Lung (tissue), 11 donors: ENCODE measurements at regions not wholly inside any gene's neighbourhood (a gene's known extent, or its start where the extent isn't known, plus 50 kb on each side); places are given as distances from the start of the nearest gene placed in this dataset.

ENCODE experiments used
- ATAC-seq: fragments of 200-7000 bp; cut with Tn5 transposase; one replicate; pipeline ENCODE4 v1.9.1; 2020; ENCODE audit warnings: moderate number of reproducible peaks; ENCODE audit not compliant: insufficient read depth, low FRiP score
- DNase-seq, 3 donors: peaks; one replicate each; pipeline ENCODE4 v3.0.0-alpha.2; 2013 to 2017
- H3K27ac ChIP-seq, 2 donors: one replicate each; pipeline ENCODE4 v1.5.1; 2013; ENCODE audit warnings: mild to moderate bottlenecking in 2 of 2, moderate library complexity in 2 of 2, control low read depth in 1 of 2, inconsistent platforms in 1 of 2, low read depth in 1 of 2, low read length in 1 of 2
- H3K27me3 ChIP-seq, 3 donors: one replicate each; pipeline ENCODE4 v1.5.1; 2013; ENCODE audit warnings: low read length in 2 of 3; ENCODE audit not compliant: control insufficient read depth in 3 of 3, insufficient read depth in 3 of 3
- H3K36me3 ChIP-seq, 4 donors: one replicate each; pipeline ENCODE4 v1.5.1; 2013; ENCODE audit warnings: low read length in 4 of 4, mild to moderate bottlenecking in 1 of 4, moderate library complexity in 1 of 4; ENCODE audit not compliant: control insufficient read depth in 4 of 4, insufficient read depth in 4 of 4
- H3K4me1 ChIP-seq, 5 donors: one replicate each; pipeline ENCODE4 v1.5.1; 2013; ENCODE audit warnings: low read length in 5 of 5, mild to moderate bottlenecking in 2 of 5, moderate library complexity in 1 of 5; ENCODE audit not compliant: control insufficient read depth in 5 of 5, insufficient read depth in 5 of 5
- H3K4me3 ChIP-seq: one replicate; pipeline ENCODE4 v1.5.1; 2013; ENCODE audit warnings: mild to moderate bottlenecking, control low read depth, moderate library complexity
- H3K9ac ChIP-seq, 2 donors: one replicate each; pipeline ENCODE4 v1.5.1; 2013; ENCODE audit warnings: low read length in 2 of 2, control low read depth in 1 of 2; ENCODE audit not compliant: insufficient read depth in 1 of 2
- H3K9me3 ChIP-seq, 4 donors: one replicate each; pipeline ENCODE4 v1.5.1; 2013; ENCODE audit warnings: low read length in 3 of 4, mild to moderate bottlenecking in 1 of 4, moderate library complexity in 1 of 4; ENCODE audit not compliant: control insufficient read depth in 4 of 4, insufficient read depth in 3 of 4
- CTCF ChIP-seq: IDR thresholded peaks from 2 replicates; pipeline ENCODE4 v1.5.1; 2012; ENCODE audit warnings: mild to moderate bottlenecking; ENCODE audit errors: control extremely low read depth, extremely low read depth
- WGBS, 2 donors: extraction: QIAGEN DNeasy Blood & Tissue Kit; methylation state at CpG; one replicate each; pipeline ENCODE4 v1.1.7; 2013; 5-methylcytosine and 5-hydroxymethylcytosine counted together
- donor health status: control.
- donor health status: control.
- donor health status: Bipolar disorder and iron deficiency.
- donor health status: healthy.
- donor health status: DM: yes; HTN: yes; CAD: no.

- TF ChIP-seq CTCF, result no peak
- 34 to 48% methylated on average over 1 of the region's 1 CpG for WGBS, 2 donors
- Histone ChIP-seq H3K4me1 (peaks cover 0 to 2% (median 0%) of the 10 kb centered on the region in 5 donors), H3K27me3 (no peaks in the 10 kb centered on the region), H3K27ac (no peak overlapping the region), H3K9ac (no peak overlapping the region), H3K4me3 (no peak overlapping the region), H3K9me3 (no peaks in the 10 kb centered on the region), H3K36me3 (no peaks in the 10 kb centered on the region)
- DNase-seq, result peak; percentile 23 to 63 (median 41)
- no peak for ATAC-seq
These were observed 838.4 kb downstream of the DHX35 start for GRCh38 chr20:39800548-39800947.

- Histone ChIP-seq H3K36me3 (no peaks in the 10 kb centered on the region), H3K4me1 (peaks cover 0 to 3% (median 0%) of the 10 kb centered on the region in 5 donors), H3K9ac (no peak overlapping the region), H3K4me3 (no peak overlapping the region), H3K27me3 (no peaks in the 10 kb centered on the region), H3K27ac (no peak overlapping the region), H3K9me3 (no peaks in the 10 kb centered on the region)
- TF ChIP-seq CTCF, result no peak
- DNase-seq (no peak), ATAC-seq (no peak)
- WGBS, 2 donors, result 79 to 80% methylated on average over 2 of the region's 2 CpGs
These were observed 838.0 kb downstream of the DHX35 start for GRCh38 chr20:39800111-39800510.

GRCh38 chr20:39799366-39799965 lies 837.3 kb downstream of the DHX35 start:
- Histone ChIP-seq H3K9me3 (no peaks in the 10 kb centered on the region), H3K36me3 (no peaks in the 10 kb centered on the region), H3K27me3 (no peaks in the 10 kb centered on the region), H3K4me1 (peaks cover 0 to 3% (median 0%) of the 10 kb centered on the region in 5 donors), H3K4me3 (no peak overlapping the region), H3K9ac (no peak overlapping the region), H3K27ac (no peak overlapping the region)
- no peak for ATAC-seq
- no peak for TF ChIP-seq CTCF
- DNase-seq, result no peak
- WGBS, 2 donors, result 70 to 85% methylated on average over 2 of the region's 2 CpGs
